IMR-90 (cell line): ENCODE measurements at regions not wholly inside any gene's neighbourhood (a gene's known extent, or its start where the extent isn't known, plus 50 kb on each side); places are given as distances from the start of the nearest gene placed in this dataset.

Experiments
- ATAC-seq: fragments of 200-7000 bp; cut with Tn5 transposase; 2 replicates; pipeline ENCODE4 v1.9.1; 2020; ENCODE audit warnings: low read depth, mild to moderate bottlenecking, moderate library complexity
- BruUV-seq: library from RNA; stranded (reverse); fragments of 400-500 nt; replicated peaks from 2 replicates; lab custom pipeline; 2021; lab: Mats Ljungman, UMichigan
- CTCF ChIA-PET: fragments of 300-600 bp; formaldehyde crosslinking; extraction: SDS; loops from one replicate; lab custom pipeline; 2021; ENCODE audit warnings: antibody characterized with exemption; lab: Yijun Ruan, JAX
- POLR2A ChIA-PET: fragments of 300-600 bp; sonication (Branson Sonifier 250); formaldehyde crosslinking; loops from one replicate; lab custom pipeline; 2022; ENCODE audit warnings: antibody characterized with exemption; ENCODE audit not compliant: unreplicated experiment; lab: Charles Lee
- DNase-seq: peaks from one replicate; pipeline ENCODE4 v3.0.0; 2013
- H2AFZ ChIP-seq: replicated peaks from 2 replicates; pipeline ENCODE3; 2013; ENCODE audit warnings: low read length, mild to moderate bottlenecking; ENCODE audit not compliant: poor library complexity
- H2AK5ac ChIP-seq: 2 replicates; pipeline ENCODE4 v1.6.1; 2013; ENCODE audit warnings: low read depth, low read length, inconsistent platforms
- H2AK9ac ChIP-seq: replicated peaks from 2 replicates; pipeline ENCODE3; 2013; ENCODE audit warnings: mild to moderate bottlenecking, low read depth, low read length, moderate library complexity; ENCODE audit not compliant: poor library complexity
- H2BK120ac ChIP-seq: 2 replicates; pipeline ENCODE4 v1.6.1; 2013; ENCODE audit warnings: low read depth, low read length, inconsistent platforms
- H2BK15ac ChIP-seq: 3 replicates; pipeline ENCODE4 v1.6.1; 2013; ENCODE audit warnings: low read depth, low read length, inconsistent platforms
- H2BK20ac ChIP-seq: 2 replicates; pipeline ENCODE4 v1.6.1; 2013; ENCODE audit warnings: low read depth, mild to moderate bottlenecking, inconsistent platforms, low read length, moderate library complexity
- H2BK5ac ChIP-seq: 2 replicates; pipeline ENCODE4 v1.6.1; 2013; ENCODE audit warnings: mild to moderate bottlenecking, low read depth, low read length, inconsistent platforms; ENCODE audit not compliant: poor library complexity, severe bottlenecking
- H3K14ac ChIP-seq: replicated peaks from 2 replicates; pipeline ENCODE4 v1.6.1; 2013; ENCODE audit warnings: low read depth, low read length, inconsistent platforms
- H3K18ac ChIP-seq: 2 replicates; pipeline ENCODE4 v1.6.1; 2013; ENCODE audit warnings: low read depth, low read length, control low read depth
- H3K23ac ChIP-seq: 2 replicates; pipeline ENCODE4 v1.6.1; 2013; ENCODE audit warnings: low read depth, low read length, inconsistent platforms
- H3K27ac ChIP-seq: 2 replicates; pipeline ENCODE4 v1.5.1; 2013; ENCODE audit warnings: mild to moderate bottlenecking, control low read depth, low read length; ENCODE audit not compliant: insufficient read depth
- H3K27me3 ChIP-seq: 2 replicates; pipeline ENCODE4 v1.6.1; 2013; ENCODE audit warnings: low read length; ENCODE audit not compliant: control insufficient read depth, insufficient read depth
- H3K36me3 ChIP-seq: 2 replicates; pipeline ENCODE4 v1.6.1; 2013; ENCODE audit warnings: low read length, mixed read lengths; ENCODE audit not compliant: control insufficient read depth, insufficient read depth
- H3K4ac ChIP-seq: 2 replicates; pipeline ENCODE4 v1.6.1; 2013; ENCODE audit warnings: low read depth, low read length, inconsistent platforms
- H3K4me1 ChIP-seq: 2 replicates; pipeline ENCODE4 v1.6.1; 2013; ENCODE audit warnings: low read length, mixed read lengths; ENCODE audit not compliant: control insufficient read depth, insufficient read depth
- H3K4me2 ChIP-seq: 2 replicates; pipeline ENCODE4 v1.6.1; 2013; ENCODE audit warnings: low read depth, mild to moderate bottlenecking, control low read depth, low read length, moderate library complexity
- H3K4me3 ChIP-seq: 2 replicates; pipeline ENCODE4 v1.5.1; 2013; ENCODE audit warnings: low read depth, mild to moderate bottlenecking, control low read depth, low read length, moderate library complexity; ENCODE audit not compliant: insufficient read depth
- H3K56ac ChIP-seq: 2 replicates; pipeline ENCODE4 v1.6.1; 2013; ENCODE audit warnings: low read length, inconsistent platforms; ENCODE audit not compliant: insufficient read depth; ENCODE audit errors: extremely low read depth
- H3K79me1 ChIP-seq, 2 experiments: 2 replicates each; pipeline ENCODE4 v1.6.1; 2013; ENCODE audit warnings: low read length in 2 of 2, inconsistent platforms in 1 of 2, low read depth in 1 of 2
- H3K9ac ChIP-seq: 2 replicates; pipeline ENCODE4 v1.6.1; 2013; ENCODE audit warnings: low read depth, low read length, control low read depth
- H3K9me1 ChIP-seq: 2 replicates; pipeline ENCODE4 v1.6.1; 2013; ENCODE audit warnings: low read length, inconsistent platforms; ENCODE audit not compliant: insufficient read depth
- H3K9me3 ChIP-seq: 2 replicates; pipeline ENCODE4 v1.6.1; 2013; ENCODE audit warnings: low read length; ENCODE audit not compliant: control insufficient read depth, insufficient read depth
- H4K20me1 ChIP-seq: 2 replicates; pipeline ENCODE4 v1.6.1; 2013; ENCODE audit warnings: low read length, inconsistent platforms; ENCODE audit not compliant: insufficient read depth
- H4K5ac ChIP-seq: 2 replicates; pipeline ENCODE4 v1.6.1; 2013; ENCODE audit warnings: mild to moderate bottlenecking, low read depth, low read length, control low read depth
- H4K8ac ChIP-seq, 2 experiments: 2 replicates each; pipeline ENCODE4 v1.6.1; 2013; ENCODE audit warnings: low read depth in 2 of 2, low read length in 2 of 2, control low read depth in 1 of 2, inconsistent platforms in 1 of 2
- H4K91ac ChIP-seq: 2 replicates; pipeline ENCODE4 v1.6.1; 2013; ENCODE audit warnings: low read depth, low read length, inconsistent platforms; ENCODE audit not compliant: insufficient read depth
- CEBPB ChIP-seq: IDR thresholded peaks from 2 replicates; pipeline ENCODE4 v1.6.1; 2012; ENCODE audit warnings: low read depth, low read length, improper control_type of control experiment
- CTCF ChIP-seq: conservative IDR thresholded peaks from 2 replicates; pipeline ENCODE4 v1.5.1; 2012; ENCODE audit warnings: mild to moderate bottlenecking, low read depth, low read length, improper control_type of control experiment
- ELK1 ChIP-seq: fragments of 150-350 bp; IDR thresholded peaks from 2 replicates; pipeline ENCODE4 v1.6.1; 2016; ENCODE audit warnings: low read depth, mild to moderate bottlenecking, low read length, moderate library complexity, borderline replicate concordance
- MAFK ChIP-seq: IDR thresholded peaks from 2 replicates; pipeline ENCODE4 v1.6.1; 2012; ENCODE audit warnings: low read depth, low read length, improper control_type of control experiment
- MAZ ChIP-seq: IDR thresholded peaks from 2 replicates; pipeline ENCODE4 v1.6.1; 2012; ENCODE audit warnings: low read depth, mild to moderate bottlenecking, low read length, improper control_type of control experiment, moderate library complexity, borderline replicate concordance
- MXI1 ChIP-seq: IDR thresholded peaks from 2 replicates; pipeline ENCODE4 v1.6.1; 2012; ENCODE audit warnings: low read depth, mild to moderate bottlenecking, low read length, moderate library complexity, borderline replicate concordance
- POLR2A ChIP-seq: IDR thresholded peaks from 2 replicates; pipeline ENCODE4 v1.6.1; 2012; ENCODE audit warnings: mild to moderate bottlenecking, low read depth, low read length
- RAD21 ChIP-seq: IDR thresholded peaks from 2 replicates; pipeline ENCODE4 v1.6.1; 2012; ENCODE audit warnings: low read length, improper control_type of control experiment
- RCOR1 ChIP-seq: IDR thresholded peaks from 2 replicates; pipeline ENCODE4 v1.6.1; 2012; ENCODE audit warnings: mild to moderate bottlenecking, low read length, improper control_type of control experiment; ENCODE audit not compliant: insufficient replicate concordance
- RFX5 ChIP-seq: IDR thresholded peaks from 2 replicates; pipeline ENCODE4 v1.8.0; 2012; ENCODE audit warnings: low read depth, mild to moderate bottlenecking, low read length, moderate library complexity
- SMC3 ChIP-seq: fragments of 150-350 bp; IDR thresholded peaks from 2 replicates; pipeline ENCODE4 v1.6.1; 2016; ENCODE audit warnings: low read depth, mild to moderate bottlenecking, antibody characterized with exemption, low read length, moderate library complexity
- WGBS, 2 experiments: methylation state at CpG; one replicate each; pipeline versions ENCODE4 v1.1.5 to v1.1.7; 2013; ENCODE audit warnings: missing lambda C conversion rate in 2 of 2; ENCODE audit not compliant: insufficient read length in 1 of 2; ENCODE audit errors: extremely low coverage in 2 of 2; 5-methylcytosine and 5-hydroxymethylcytosine counted together
- dilution Hi-C: fragments of 300-500 bp; cut with HindIII; formaldehyde crosslinking; loops from one replicate; pipeline ENCODE4 v1.14.3; 2018; ENCODE audit warnings: low sequenced_read_pairs; ENCODE audit not compliant: unreplicated experiment
- in situ Hi-C: fragments of 300-500 bp; cut with MboI; formaldehyde crosslinking; loops from 3 replicates; pipeline ENCODE4 v1.14.3; 2019; ENCODE audit warnings: low sequenced_read_pairs, inconsistent platforms, mixed read lengths
- intact Hi-C: fragments of 100-400 bp; cut with micrococcal nuclease; formaldehyde crosslinking; loops from 2 replicates; pipeline ENCODE4 v1.10.0; 2022

- no TSS peak for BruUV-seq
- Histone ChIP-seq H4K91ac (no peak overlapping the region), H3K27ac (no peak overlapping the region), H2BK20ac (no peak overlapping the region), H2BK120ac (no peak overlapping the region), H4K8ac (no peak overlapping the region), H2BK5ac (no peak overlapping the region), H2BK15ac (no peak overlapping the region), H2AFZ (no peak overlapping the region), H3K4me2 (no peak overlapping the region), H3K4ac (no peak overlapping the region), H3K9me3 (no peaks in the 10 kb centered on the region), H3K56ac (no peak overlapping the region), H3K23ac (no peak overlapping the region), H3K18ac (no peak overlapping the region), H2AK9ac (no peak overlapping the region), H4K5ac (no peak overlapping the region), H3K14ac (no peak overlapping the region), H3K9me1 (no peaks in the 10 kb centered on the region; the same call in 1 of the 2 replicates), H3K27me3 (no peaks in the 10 kb centered on the region), H4K20me1 (no peaks in the 10 kb centered on the region), H3K36me3 (no peaks in the 10 kb centered on the region), H3K4me3 (no peak overlapping the region), H3K79me1 (no peaks in the 10 kb centered on the region), H3K4me1 (no peaks in the 10 kb centered on the region), H2AK5ac (no peak overlapping the region), H3K9ac (no peak overlapping the region)
- TF ChIP-seq MAZ (no peak), SMC3 (no peak), CTCF (no peak), MAFK (no peak), RAD21 (no peak), POLR2A (no peak), CEBPB (no peak), MXI1 (no peak), RFX5 (no peak), RCOR1 (no peak), ELK1 (no peak)
- intact Hi-C loops, result no loop called here
- ChIA-PET POLR2A (no interaction called here), CTCF (no interaction called here)
- dilution Hi-C loops, result no loop called here
- ATAC-seq (no peak), DNase-seq (no peak)
- no CpG with 5 or more reads among the region's 2 CpGs for WGBS, 2 experiments
- in situ Hi-C loops, result loop anchor here (25.0 kb wide), 1 partner anchor 921 kb away; the partner anchor contains the start of gene FAT4
These were observed 918.7 kb downstream of the FAT4 start for GRCh38 chr4:126233483-126233882.
